ENCODE measurements at regions not wholly inside any gene's neighbourhood (a gene's known extent, or its start where the extent isn't known, plus 50 kb on each side); places are given as distances from the start of the nearest gene placed in this dataset.
"Not testable (repeated sequence)": the region's sequence is repeated elsewhere in the genome, so short reads cannot be mapped to it uniquely, and the experiment has no call there.

- DNase-seq (ENCODE audit: low read depth in 4 of 4, low spot score in 1 of 4): no peak
These were observed 60.2 kb downstream of the TFAP2C start for GRCh38 chr20:56689318-56689717.

- no peak for DNase-seq (ENCODE audit: low read depth in 4 of 4, low spot score in 1 of 4)
These were observed 60.9 kb downstream of the TFAP2C start for GRCh38 chr20:56689852-56690485.

DNA sequence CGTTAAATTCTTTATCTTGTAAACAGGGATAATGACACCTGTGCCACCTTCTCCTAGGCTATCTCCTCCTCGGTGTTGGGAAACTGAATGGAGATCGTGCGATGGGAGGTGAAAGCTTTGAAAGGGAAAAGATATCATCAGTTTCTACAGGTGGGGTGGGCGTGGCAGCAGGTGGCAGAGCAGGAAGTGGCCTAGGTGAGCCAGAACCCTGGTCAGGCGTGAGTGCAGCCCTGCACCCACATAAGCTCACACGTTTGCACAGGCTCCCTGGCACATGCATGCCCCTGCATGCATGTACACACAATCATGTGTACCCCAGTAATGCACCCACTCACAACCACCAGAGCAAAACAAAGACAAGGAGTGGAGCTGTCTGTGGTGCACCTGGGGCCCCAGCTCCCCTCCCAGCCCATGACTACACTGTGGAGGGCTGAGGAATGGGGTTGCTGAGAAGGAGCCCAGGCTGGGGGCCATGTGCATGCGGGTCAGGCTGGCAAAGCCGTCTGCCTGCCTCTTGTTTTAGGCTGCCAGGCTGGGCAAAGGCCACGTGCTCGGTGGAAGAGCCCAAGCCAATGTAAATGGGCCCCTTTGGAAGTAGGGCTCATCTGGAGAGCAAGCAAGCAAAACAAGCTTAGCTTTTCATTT lies 61.5 kb downstream of the TFAP2C start:
- DNase-seq (ENCODE audit: low read depth in 4 of 4, low spot score in 1 of 4): no peak

DNA sequence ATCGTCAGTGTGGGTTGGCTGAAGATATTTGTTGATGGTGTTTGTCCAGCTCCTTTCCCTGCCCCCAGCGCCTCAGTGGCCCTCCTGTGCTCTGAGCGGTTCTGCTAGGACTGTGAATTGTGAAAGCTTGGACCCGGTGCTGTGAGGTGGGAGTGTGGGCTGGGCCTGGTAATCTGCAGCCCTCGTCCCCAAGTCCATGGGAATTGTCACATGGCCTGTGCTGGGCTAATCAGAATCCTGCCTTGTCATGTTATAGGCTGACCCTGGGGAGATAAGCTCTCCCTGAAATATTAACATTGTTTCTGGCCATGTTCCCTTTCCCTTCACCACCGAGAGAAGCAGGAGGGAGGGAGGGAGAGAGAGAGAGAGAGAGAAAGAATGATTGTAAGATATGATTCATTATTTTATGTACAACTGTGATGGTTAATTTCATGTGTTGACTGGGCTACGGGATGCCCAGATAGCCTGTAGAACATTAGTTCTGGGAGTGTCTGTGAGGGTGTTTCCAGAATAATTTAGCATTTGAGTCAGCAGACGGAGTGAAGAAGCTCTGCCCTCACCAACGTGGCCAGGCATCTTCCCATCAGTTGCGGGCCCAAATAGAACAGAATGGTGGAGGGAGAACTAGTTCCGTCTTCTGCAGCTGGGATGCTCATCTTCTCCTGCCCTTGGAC lies 62.4 kb downstream of the TFAP2C start:
- DNase-seq (ENCODE audit: low read depth in 4 of 4, low spot score in 1 of 4): no peak

GRCh38 chr20:56693217-56693616 lies 64.1 kb downstream of the TFAP2C start:
- no peak for DNase-seq (ENCODE audit: low read depth in 4 of 4, low spot score in 1 of 4)

- no peak for DNase-seq (ENCODE audit: low read depth in 4 of 4, low spot score in 1 of 4)
These were observed 68.4 kb downstream of the TFAP2C start for GRCh38 chr20:56697476-56697875.

DNA sequence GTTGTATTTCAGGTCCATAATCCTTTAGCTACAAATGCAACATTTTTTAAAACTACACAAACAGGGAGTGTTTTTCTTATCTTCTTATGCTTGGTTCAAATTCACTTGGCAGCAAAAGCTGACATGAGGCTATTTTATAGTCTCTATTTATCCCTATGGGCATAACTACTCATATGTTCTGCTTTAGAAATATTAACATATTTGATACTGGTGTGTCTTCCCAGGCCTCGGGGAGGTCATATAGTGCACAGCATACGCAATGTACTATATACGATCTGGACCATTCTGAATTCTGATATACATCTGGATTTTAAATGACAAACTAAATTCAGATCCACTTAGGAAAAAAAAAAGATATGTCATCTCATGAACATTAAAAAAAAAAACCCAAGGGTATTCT lies 69.2 kb downstream of the TFAP2C start:
- no peak for DNase-seq (ENCODE audit: low read depth in 4 of 4, low spot score in 1 of 4)

DNA sequence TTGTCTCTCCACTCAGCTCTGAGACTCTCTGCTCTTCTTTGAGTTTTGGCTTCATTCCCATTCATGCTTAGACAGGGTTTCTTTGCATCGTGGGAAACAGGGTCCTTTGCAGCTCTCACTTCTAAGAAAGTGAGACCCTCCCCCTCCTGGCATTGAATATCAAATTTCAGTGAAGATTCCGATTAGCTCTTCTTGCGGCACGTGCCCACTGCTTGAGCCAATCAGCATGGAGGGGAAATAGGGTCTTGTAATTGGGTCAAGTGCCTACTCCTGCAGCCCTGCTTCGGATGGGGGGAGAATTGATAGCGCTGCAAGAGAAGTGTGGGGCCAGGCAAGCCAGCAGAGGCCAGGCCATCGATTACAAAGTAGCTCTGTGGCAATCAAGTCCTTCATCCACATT lies 69.6 kb downstream of the TFAP2C start:
- DNase-seq (ENCODE audit: low read depth in 4 of 4, low spot score in 1 of 4): no peak

- no peak for DNase-seq (ENCODE audit: low read depth in 4 of 4, low spot score in 1 of 4)
These were observed 74.1 kb downstream of the TFAP2C start for GRCh38 chr20:56702931-56703840.

DNA sequence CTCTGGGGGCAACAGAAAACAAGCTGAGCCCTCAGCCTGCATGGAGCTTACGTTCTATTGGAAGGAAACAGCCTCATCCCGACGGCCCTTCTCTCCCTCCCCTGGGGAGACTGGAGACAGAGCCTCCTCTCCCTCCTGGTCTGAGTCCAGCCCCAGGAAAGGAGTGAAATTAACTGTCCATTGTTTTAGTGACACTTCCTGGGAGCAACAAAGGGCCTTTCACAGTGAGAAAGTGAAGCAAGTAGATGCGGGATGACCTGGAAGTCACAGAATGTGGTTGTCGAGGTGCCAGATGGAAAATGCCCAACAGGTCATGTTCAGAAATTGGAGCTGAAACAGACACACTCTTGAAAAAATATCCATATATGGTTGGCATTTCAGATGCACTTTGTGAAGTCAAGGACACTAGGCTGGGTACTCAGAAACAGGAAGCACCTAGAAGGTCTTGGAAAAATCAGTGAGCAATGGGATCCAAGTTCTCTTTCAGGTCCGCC lies 77.8 kb downstream of the TFAP2C start:
- no peak for DNase-seq (ENCODE audit: low read depth in 4 of 4, low spot score in 1 of 4)

DNA sequence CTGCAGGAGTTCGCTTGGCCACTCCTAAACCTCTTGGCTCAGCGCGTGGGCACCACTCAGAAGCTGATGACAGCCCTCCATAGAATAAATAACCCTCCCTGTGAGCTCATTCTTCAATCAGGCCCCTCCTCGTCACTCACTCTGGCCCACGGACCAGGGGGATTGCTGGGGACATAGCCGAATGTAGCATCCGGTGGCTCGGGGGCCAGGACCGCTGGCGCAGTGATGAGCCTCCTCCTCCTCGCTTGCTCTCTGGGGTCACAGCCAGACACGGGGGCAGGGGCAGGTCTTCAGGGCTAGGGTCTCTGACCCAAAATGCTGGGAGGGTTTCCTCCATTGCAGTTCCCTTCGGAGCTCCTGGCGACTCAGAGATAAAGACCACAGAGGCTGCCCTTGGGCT lies 79.9 kb downstream of the TFAP2C start:
- DNase-seq (ENCODE audit: low read depth in 4 of 4, low spot score in 1 of 4): no peak

GRCh38 chr20:56710125-56710524 lies 81.0 kb downstream of the TFAP2C start:
- no peak for DNase-seq (ENCODE audit: low read depth in 4 of 4, low spot score in 1 of 4)

- not testable (repeated sequence) for DNase-seq (ENCODE audit: low read depth in 4 of 4, low spot score in 1 of 4)
These were observed 81.5 kb downstream of the TFAP2C start for GRCh38 chr20:56710577-56710976.

DNA sequence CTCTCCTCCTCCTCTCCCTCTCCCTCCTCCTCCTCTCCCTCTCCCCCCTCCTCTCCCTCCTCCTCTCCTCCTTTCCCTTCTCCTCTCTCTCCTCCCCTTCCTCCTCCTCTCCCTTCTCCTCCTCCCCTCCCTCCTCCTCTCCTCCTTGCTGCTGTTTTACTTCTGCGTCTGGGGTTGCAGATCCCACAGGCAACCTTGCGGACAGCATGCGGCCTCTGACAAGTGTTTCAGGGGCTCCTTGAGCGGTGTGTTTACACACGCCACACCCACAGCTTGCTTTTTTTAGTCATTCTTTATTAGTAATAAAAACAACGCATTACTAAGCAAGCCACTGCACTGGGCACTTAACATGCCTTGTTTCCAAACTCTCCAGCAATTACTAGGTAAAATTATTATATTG lies 81.9 kb downstream of the TFAP2C start:
- DNase-seq (ENCODE audit: low read depth in 4 of 4, low spot score in 1 of 4): no peak

DNA sequence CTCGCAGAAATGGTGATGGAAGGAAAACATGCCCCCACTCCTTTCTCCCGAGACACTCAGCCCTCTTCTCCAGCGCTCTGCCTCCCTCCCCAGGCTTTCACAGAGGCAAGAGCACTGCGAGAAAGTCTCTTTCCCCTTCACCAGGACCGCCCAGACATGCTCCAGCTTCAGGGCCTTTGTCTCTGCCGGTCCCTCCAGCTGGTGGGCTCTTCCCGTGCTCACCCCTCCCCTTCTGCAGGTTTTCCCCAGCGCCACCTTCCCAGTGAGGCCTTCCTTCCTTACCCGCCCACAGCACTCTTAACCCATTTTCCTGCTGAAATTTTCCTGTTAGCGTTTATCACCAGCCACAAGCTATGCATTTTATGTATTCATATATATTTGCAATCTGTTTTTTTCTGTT lies 86.2 kb downstream of the TFAP2C start:
- DNase-seq (ENCODE audit: low read depth in 4 of 4, low spot score in 1 of 4): no peak

GRCh38 chr20:56715902-56716519 lies 86.9 kb downstream of the TFAP2C start:
- no peak for DNase-seq (ENCODE audit: low read depth in 4 of 4, low spot score in 1 of 4)

- DNase-seq (ENCODE audit: low read depth in 4 of 4, low spot score in 1 of 4): no peak
These were observed 87.7 kb downstream of the TFAP2C start for GRCh38 chr20:56716806-56717205.

- DNase-seq (ENCODE audit: low read depth in 4 of 4, low spot score in 1 of 4): no peak
These were observed 89.7 kb downstream of the TFAP2C start for GRCh38 chr20:56718816-56719215.

DNA sequence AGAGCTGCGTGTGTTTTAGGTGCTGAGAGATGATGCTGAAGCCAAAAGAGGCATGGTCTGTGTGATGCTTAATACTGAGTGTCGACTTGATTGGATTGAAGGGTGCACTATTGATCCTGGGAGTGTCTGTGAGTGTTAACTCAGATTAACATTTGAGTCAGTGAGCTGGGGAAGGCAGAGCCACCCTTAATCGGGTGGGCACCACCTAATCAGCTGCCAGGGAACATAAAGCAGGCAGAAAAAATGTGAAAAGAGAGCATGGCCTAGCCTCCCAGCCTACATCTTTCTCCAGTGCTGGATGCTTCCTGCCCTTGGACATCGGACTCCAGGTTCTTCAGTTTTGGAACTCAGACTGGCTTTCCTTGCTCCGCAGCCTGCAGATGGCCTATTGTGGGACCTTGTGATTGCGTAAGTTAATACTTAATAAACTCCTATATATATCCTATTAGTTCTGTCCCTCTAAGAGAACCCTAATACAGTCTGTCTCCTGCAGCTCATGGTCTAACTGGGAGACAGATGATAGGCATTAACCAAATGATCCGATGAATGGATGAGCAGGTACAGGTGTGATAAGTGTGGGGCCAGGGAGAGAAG lies 91.6 kb downstream of the TFAP2C start:
- DNase-seq (ENCODE audit: low read depth in 4 of 4, low spot score in 1 of 4): no peak

DNA sequence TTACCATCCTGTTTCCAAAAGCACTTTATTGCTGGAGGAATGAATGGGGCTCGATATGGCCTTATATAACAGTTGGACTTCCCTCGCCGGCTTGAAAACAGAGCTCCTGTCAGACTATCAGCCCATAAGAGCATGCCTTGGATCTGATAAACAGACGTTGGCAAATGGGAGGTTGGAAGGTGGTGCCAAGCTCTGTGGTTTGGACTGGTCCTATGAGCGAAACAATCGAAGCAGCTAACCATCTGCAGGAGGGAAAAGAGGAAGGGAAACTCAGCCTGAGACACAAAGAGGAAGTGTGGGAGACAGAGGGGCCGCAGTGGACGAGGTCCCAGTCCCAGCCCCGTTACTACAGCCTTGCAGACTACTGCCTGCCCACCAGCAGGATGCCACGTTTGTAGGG lies 92.9 kb downstream of the TFAP2C start:
- DNase-seq (ENCODE audit: low read depth in 4 of 4, low spot score in 1 of 4): no peak

DNA sequence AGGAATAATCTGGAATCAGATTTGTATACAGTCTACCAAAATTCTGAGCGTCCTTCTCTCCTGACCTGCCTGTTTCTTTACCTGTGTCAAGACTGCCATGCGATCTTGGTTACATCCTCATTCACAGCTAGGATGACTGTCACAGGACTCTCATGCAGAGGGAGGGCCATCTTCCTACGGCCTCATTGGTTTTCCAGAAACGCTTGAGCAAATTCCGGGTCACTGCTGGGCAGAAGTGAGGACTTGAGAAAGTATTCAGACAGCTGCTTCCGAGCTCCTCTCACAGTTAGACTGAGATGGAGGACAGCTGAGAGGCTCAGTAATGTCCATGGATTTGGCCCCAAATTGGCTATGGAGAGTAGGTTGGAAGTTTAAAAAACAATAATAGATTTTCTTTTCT lies 94.2 kb downstream of the TFAP2C start:
- DNase-seq (ENCODE audit: low read depth in 4 of 4, low spot score in 1 of 4): no peak

Measured in stimulated activated CD4-positive, alpha-beta T cell treated with anti-CD3 and anti-CD28 coated beads, Interleukin-1b, Interleukin-23, amount 100 ng/mL, for 24 hours (primary cell).